MM.1S (cell line): ENCODE measurements at regions not wholly inside any gene's neighbourhood (a gene's known extent, or its start where the extent isn't known, plus 50 kb on each side); places are given as distances from the start of the nearest gene placed in this dataset.

Experiments
- DNase-seq: peaks from one replicate; pipeline ENCODE4 v3.0.0-alpha.2; 2015
- H2AFZ ChIP-seq: fragments of 300-600 bp; sonication (generic); 2 replicates; pipeline ENCODE4 v1.6.0; 2016; ENCODE audit warnings: antibody characterized with exemption, low read length
- H3F3A ChIP-seq: fragments of 300-600 bp; sonication (generic); 2 replicates; pipeline ENCODE4 v1.6.1; 2016; ENCODE audit warnings: mild to moderate bottlenecking, antibody characterized with exemption, low read length, moderate library complexity, mixed read lengths; ENCODE audit not compliant: insufficient read depth
- H3K27ac ChIP-seq: fragments of 300-600 bp; sonication (generic); 2 replicates; pipeline ENCODE4 v1.5.1; 2016; ENCODE audit warnings: mild to moderate bottlenecking, low read length
- H3K27me3 ChIP-seq: fragments of 300-600 bp; sonication (generic); replicated peaks from 2 replicates; pipeline ENCODE4 v1.6.0; 2016; ENCODE audit warnings: low read length; ENCODE audit not compliant: insufficient read depth
- H3K36me3 ChIP-seq: fragments of 300-600 bp; sonication (generic); replicated peaks from 2 replicates; pipeline ENCODE4 v1.6.1; 2016; ENCODE audit warnings: mild to moderate bottlenecking, low read length, mixed read lengths; ENCODE audit not compliant: insufficient read depth
- H3K4me1 ChIP-seq: fragments of 300-600 bp; sonication (generic); 2 replicates; pipeline ENCODE4 v1.6.1; 2016; ENCODE audit warnings: low read length, mixed read lengths
- H3K4me2 ChIP-seq: fragments of 300-600 bp; sonication (generic); 2 replicates; pipeline ENCODE4 v1.6.0; 2016; ENCODE audit warnings: low read depth, low read length
- H3K4me3 ChIP-seq: fragments of 300-600 bp; sonication (generic); 2 replicates; pipeline ENCODE4 v1.5.1; 2016; ENCODE audit warnings: low read length, mixed read lengths
- H3K79me2 ChIP-seq: fragments of 300-600 bp; sonication (generic); 2 replicates; pipeline ENCODE4 v1.6.1; 2016; ENCODE audit warnings: mixed run types, low read length, mixed read lengths
- H3K9ac ChIP-seq: fragments of 300-600 bp; sonication (generic); 2 replicates; pipeline ENCODE4 v1.6.1; 2016; ENCODE audit warnings: low read length, mixed read lengths
- H3K9me2 ChIP-seq: fragments of 300-600 bp; sonication (generic); replicated peaks from 2 replicates; pipeline ENCODE4 v1.6.1; 2016; ENCODE audit warnings: mild to moderate bottlenecking, low read length, mixed read lengths; ENCODE audit not compliant: insufficient read depth
- H3K9me3 ChIP-seq: fragments of 300-600 bp; sonication (generic); replicated peaks from 2 replicates; pipeline ENCODE4 v1.6.1; 2016; ENCODE audit warnings: mild to moderate bottlenecking, low read length, mixed read lengths; ENCODE audit not compliant: insufficient read depth
- H4K20me1 ChIP-seq: fragments of 300-600 bp; sonication (generic); 2 replicates; pipeline ENCODE4 v1.6.1; 2016; ENCODE audit warnings: mild to moderate bottlenecking, low read length, moderate library complexity, mixed read lengths; ENCODE audit not compliant: insufficient read depth
- EZH2 ChIP-seq: fragments of 300-600 bp; sonication (generic); optimal IDR thresholded peaks from 2 replicates; pipeline ENCODE3; 2017; ENCODE audit warnings: low read depth, mild to moderate bottlenecking, antibody characterized with exemption, low read length, mixed read lengths
- EZH2phosphoT487 ChIP-seq: fragments of 300-600 bp; sonication (generic); IDR thresholded peaks from 2 replicates; pipeline ENCODE4 v1.6.1; 2018; ENCODE audit warnings: antibody characterized with exemption, low read length
- TF ChIP-seq, protein P1 (sequence below): fragments of 300-600 bp; sonication (generic); IDR thresholded peaks from 2 replicates; pipeline ENCODE4 v1.5.1; 2016; ENCODE audit warnings: antibody characterized with exemption, low read length, mixed read lengths

DNA sequence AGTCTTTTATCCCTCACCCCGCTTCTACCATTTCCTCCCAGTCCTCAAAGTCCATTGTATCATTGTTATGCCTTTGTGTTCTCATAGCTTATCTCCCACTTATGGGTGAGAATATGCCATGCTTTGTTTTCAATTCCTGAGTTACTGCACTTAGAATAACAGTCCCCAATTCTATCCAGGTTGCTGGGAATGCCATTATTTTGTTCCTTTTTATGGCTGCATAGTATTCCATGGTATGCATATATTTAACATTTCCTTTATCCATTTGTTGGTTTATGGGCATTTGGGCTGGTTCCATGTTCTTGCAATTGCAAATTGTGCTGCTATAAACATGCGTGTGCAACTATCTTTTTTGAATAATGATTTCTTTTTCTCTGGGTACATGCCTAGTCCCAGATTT is 114.9 kb downstream of the VPREB1 start:
- H2AFZ ChIP-seq, result no peak overlapping the region
- H3K36me3 ChIP-seq, result no peaks in the 10 kb centered on the region
- no peaks in the 10 kb centered on the region for H3K27me3 ChIP-seq
- no peak overlapping the region for H3K27ac ChIP-seq
- no peaks in the 10 kb centered on the region for H4K20me1 ChIP-seq
- no peaks in the 10 kb centered on the region for H3K79me2 ChIP-seq
- H3K9me3 ChIP-seq, result no peaks in the 10 kb centered on the region
- no peak overlapping the region for H3K9ac ChIP-seq
- TF ChIP-seq EZH2phosphoT487, result no peak
- no peak for TF ChIP-seq EZH2
- TF ChIP-seq, protein P1, sequence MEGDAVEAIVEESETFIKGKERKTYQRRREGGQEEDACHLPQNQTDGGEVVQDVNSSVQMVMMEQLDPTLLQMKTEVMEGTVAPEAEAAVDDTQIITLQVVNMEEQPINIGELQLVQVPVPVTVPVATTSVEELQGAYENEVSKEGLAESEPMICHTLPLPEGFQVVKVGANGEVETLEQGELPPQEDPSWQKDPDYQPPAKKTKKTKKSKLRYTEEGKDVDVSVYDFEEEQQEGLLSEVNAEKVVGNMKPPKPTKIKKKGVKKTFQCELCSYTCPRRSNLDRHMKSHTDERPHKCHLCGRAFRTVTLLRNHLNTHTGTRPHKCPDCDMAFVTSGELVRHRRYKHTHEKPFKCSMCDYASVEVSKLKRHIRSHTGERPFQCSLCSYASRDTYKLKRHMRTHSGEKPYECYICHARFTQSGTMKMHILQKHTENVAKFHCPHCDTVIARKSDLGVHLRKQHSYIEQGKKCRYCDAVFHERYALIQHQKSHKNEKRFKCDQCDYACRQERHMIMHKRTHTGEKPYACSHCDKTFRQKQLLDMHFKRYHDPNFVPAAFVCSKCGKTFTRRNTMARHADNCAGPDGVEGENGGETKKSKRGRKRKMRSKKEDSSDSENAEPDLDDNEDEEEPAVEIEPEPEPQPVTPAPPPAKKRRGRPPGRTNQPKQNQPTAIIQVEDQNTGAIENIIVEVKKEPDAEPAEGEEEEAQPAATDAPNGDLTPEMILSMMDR, result no peak
- H3F3A ChIP-seq, result no peaks in the 10 kb centered on the region
- H3K4me1 ChIP-seq, result no peaks in the 10 kb centered on the region; the same call in 1 of the 2 replicates
- no peak overlapping the region for H3K4me2 ChIP-seq
- no peak overlapping the region for H3K4me3 ChIP-seq
- DNase-seq, result no peak
- no peaks in the 10 kb centered on the region for H3K9me2 ChIP-seq

DNA sequence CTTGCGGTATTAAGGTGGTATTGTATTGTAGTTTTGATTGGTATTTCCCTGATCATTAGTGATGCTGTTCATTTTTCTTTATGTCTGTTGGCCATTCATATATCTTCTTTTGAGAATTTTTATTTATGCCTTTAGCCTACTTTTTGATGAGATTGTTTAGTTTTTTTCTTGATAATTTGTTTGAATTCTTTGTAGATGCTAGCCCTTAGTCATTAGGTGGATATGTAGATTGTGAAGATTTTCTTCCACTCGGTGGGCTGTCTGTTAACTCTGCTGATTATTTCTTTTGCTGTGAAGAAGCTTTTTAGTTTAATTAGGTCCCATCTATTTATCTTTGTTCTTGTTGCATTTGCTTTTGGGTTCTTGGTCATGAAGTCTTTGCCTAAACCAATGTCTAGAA is 115.4 kb downstream of the VPREB1 start:
- H3K9me2 ChIP-seq, result no peaks in the 10 kb centered on the region
- no peaks in the 10 kb centered on the region; the same call in 1 of the 2 replicates for H3K4me1 ChIP-seq
- H3K4me3 ChIP-seq, result no peak overlapping the region
- H3K27me3 ChIP-seq, result no peaks in the 10 kb centered on the region
- H3F3A ChIP-seq, result no peaks in the 10 kb centered on the region
- DNase-seq, result no peak
- no peak overlapping the region for H3K9ac ChIP-seq
- H3K9me3 ChIP-seq, result no peaks in the 10 kb centered on the region
- H3K36me3 ChIP-seq, result no peaks in the 10 kb centered on the region
- H4K20me1 ChIP-seq, result no peaks in the 10 kb centered on the region
- no peak for TF ChIP-seq EZH2phosphoT487
- no peak for TF ChIP-seq EZH2
- TF ChIP-seq, protein P1, result no peak
- no peak overlapping the region for H2AFZ ChIP-seq
- H3K79me2 ChIP-seq, result no peaks in the 10 kb centered on the region
- no peak overlapping the region for H3K4me2 ChIP-seq
- H3K27ac ChIP-seq, result no peak overlapping the region

DNA sequence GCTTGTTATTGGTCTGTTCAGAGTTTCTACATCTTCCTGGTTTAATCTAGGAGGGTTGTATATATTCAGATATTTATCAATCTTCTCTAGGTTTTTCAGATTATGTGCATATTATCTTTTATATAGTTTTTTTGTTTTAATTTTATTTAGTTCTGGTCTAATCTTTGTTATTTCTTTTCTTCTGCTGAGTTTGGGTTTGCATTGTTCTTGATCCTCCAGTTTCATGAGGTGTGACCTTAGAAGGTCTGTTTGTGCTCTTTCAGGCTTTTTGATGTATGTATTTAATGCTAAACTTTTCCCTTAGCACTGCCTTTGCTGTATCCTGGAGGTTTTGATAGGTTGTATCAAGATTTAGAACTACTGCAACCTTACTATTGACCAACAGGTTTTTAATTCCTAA is 117.7 kb downstream of the VPREB1 start:
- Histone ChIP-seq H3K9ac (no peak overlapping the region), H4K20me1 (no peaks in the 10 kb centered on the region), H3K9me3 (no peaks in the 10 kb centered on the region), H3K27me3 (no peaks in the 10 kb centered on the region), H3K36me3 (no peaks in the 10 kb centered on the region), H3K27ac (no peak overlapping the region), H3K4me1 (no peaks in the 10 kb centered on the region), H2AFZ (no peak overlapping the region), H3K9me2 (no peaks in the 10 kb centered on the region), H3F3A (no peaks in the 10 kb centered on the region), H3K4me2 (no peak overlapping the region), H3K79me2 (no peaks in the 10 kb centered on the region), H3K4me3 (no peak overlapping the region)
- TF ChIP-seq EZH2phosphoT487 (no peak), EZH2 (no peak)
- TF ChIP-seq, protein P1, result no peak
- DNase-seq, result no peak
